MM.1S (cell line): ENCODE measurements at regions not wholly inside any gene's neighbourhood (a gene's known extent, or its start where the extent isn't known, plus 50 kb on each side); places are given as distances from the start of the nearest gene placed in this dataset.
"Not testable (repeated sequence)": the region's sequence is repeated elsewhere in the genome, so short reads cannot be mapped to it uniquely, and the experiment has no call there.

Source experiments
- DNase-seq: peaks from one replicate; pipeline ENCODE4 v3.0.0-alpha.2; 2015
- H2AFZ ChIP-seq: fragments of 300-600 bp; sonication (generic); 2 replicates; pipeline ENCODE4 v1.6.0; 2016; ENCODE audit warnings: antibody characterized with exemption, low read length
- H3F3A ChIP-seq: fragments of 300-600 bp; sonication (generic); 2 replicates; pipeline ENCODE4 v1.6.1; 2016; ENCODE audit warnings: mild to moderate bottlenecking, antibody characterized with exemption, low read length, moderate library complexity, mixed read lengths; ENCODE audit not compliant: insufficient read depth
- H3K27ac ChIP-seq: fragments of 300-600 bp; sonication (generic); 2 replicates; pipeline ENCODE4 v1.5.1; 2016; ENCODE audit warnings: mild to moderate bottlenecking, low read length
- H3K27me3 ChIP-seq: fragments of 300-600 bp; sonication (generic); replicated peaks from 2 replicates; pipeline ENCODE4 v1.6.0; 2016; ENCODE audit warnings: low read length; ENCODE audit not compliant: insufficient read depth
- H3K36me3 ChIP-seq: fragments of 300-600 bp; sonication (generic); replicated peaks from 2 replicates; pipeline ENCODE4 v1.6.1; 2016; ENCODE audit warnings: mild to moderate bottlenecking, low read length, mixed read lengths; ENCODE audit not compliant: insufficient read depth
- H3K4me1 ChIP-seq: fragments of 300-600 bp; sonication (generic); 2 replicates; pipeline ENCODE4 v1.6.1; 2016; ENCODE audit warnings: low read length, mixed read lengths
- H3K4me2 ChIP-seq: fragments of 300-600 bp; sonication (generic); 2 replicates; pipeline ENCODE4 v1.6.0; 2016; ENCODE audit warnings: low read depth, low read length
- H3K4me3 ChIP-seq: fragments of 300-600 bp; sonication (generic); 2 replicates; pipeline ENCODE4 v1.5.1; 2016; ENCODE audit warnings: low read length, mixed read lengths
- H3K79me2 ChIP-seq: fragments of 300-600 bp; sonication (generic); 2 replicates; pipeline ENCODE4 v1.6.1; 2016; ENCODE audit warnings: mixed run types, low read length, mixed read lengths
- H3K9ac ChIP-seq: fragments of 300-600 bp; sonication (generic); 2 replicates; pipeline ENCODE4 v1.6.1; 2016; ENCODE audit warnings: low read length, mixed read lengths
- H3K9me2 ChIP-seq: fragments of 300-600 bp; sonication (generic); replicated peaks from 2 replicates; pipeline ENCODE4 v1.6.1; 2016; ENCODE audit warnings: mild to moderate bottlenecking, low read length, mixed read lengths; ENCODE audit not compliant: insufficient read depth
- H3K9me3 ChIP-seq: fragments of 300-600 bp; sonication (generic); replicated peaks from 2 replicates; pipeline ENCODE4 v1.6.1; 2016; ENCODE audit warnings: mild to moderate bottlenecking, low read length, mixed read lengths; ENCODE audit not compliant: insufficient read depth
- H4K20me1 ChIP-seq: fragments of 300-600 bp; sonication (generic); 2 replicates; pipeline ENCODE4 v1.6.1; 2016; ENCODE audit warnings: mild to moderate bottlenecking, low read length, moderate library complexity, mixed read lengths; ENCODE audit not compliant: insufficient read depth
- CTCF ChIP-seq: fragments of 300-600 bp; sonication (generic); IDR thresholded peaks from 2 replicates; pipeline ENCODE4 v1.5.1; 2016; ENCODE audit warnings: antibody characterized with exemption, low read length, mixed read lengths
- EZH2 ChIP-seq: fragments of 300-600 bp; sonication (generic); optimal IDR thresholded peaks from 2 replicates; pipeline ENCODE3; 2017; ENCODE audit warnings: low read depth, mild to moderate bottlenecking, antibody characterized with exemption, low read length, mixed read lengths
- EZH2phosphoT487 ChIP-seq: fragments of 300-600 bp; sonication (generic); IDR thresholded peaks from 2 replicates; pipeline ENCODE4 v1.6.1; 2018; ENCODE audit warnings: antibody characterized with exemption, low read length

DNA sequence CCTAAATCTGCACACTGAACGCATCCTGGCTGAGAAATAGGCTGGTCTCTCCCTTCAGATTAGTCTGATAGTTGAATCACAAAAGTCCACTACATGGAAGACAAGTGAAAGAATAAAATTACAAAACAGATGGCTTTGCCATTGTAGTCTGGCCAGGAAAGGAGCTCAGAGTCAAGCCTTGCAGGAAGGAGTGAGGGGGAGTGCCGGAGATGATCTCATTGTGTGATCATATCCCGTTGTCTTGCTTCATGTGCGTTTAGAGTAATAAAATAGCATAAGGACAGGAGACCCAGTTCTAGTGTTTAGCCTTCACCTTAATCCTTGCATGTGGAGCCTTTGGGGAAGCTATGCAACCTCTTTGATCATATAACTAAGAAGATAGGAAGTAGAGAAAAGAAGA, 666.7 kb upstream of the RAG2 start:
- Histone ChIP-seq H2AFZ (no peak overlapping the region), H3K27me3 (no peaks in the 10 kb centered on the region), H3K9me2 (no peaks in the 10 kb centered on the region), H3K4me3 (no peak overlapping the region), H3K9me3 (no peaks in the 10 kb centered on the region), H4K20me1 (no peaks in the 10 kb centered on the region), H3K36me3 (no peaks in the 10 kb centered on the region), H3K4me1 (no peaks in the 10 kb centered on the region), H3K9ac (no peak overlapping the region), H3K27ac (no peak overlapping the region), H3K79me2 (no peaks in the 10 kb centered on the region), H3F3A (no peaks in the 10 kb centered on the region), H3K4me2 (no peak overlapping the region)
- no peak for TF ChIP-seq EZH2
- DNase-seq: no peak

GRCh38 chr11:37264060-37264459, 666.0 kb upstream of the RAG2 start:
- no peaks in the 10 kb centered on the region for H3K9me3 ChIP-seq

GRCh38 chr11:37263467-37263866, 665.4 kb upstream of the RAG2 start:
- H2AFZ ChIP-seq, H3K27me3 ChIP-seq, H3K4me2 ChIP-seq, H4K20me1 ChIP-seq, H3K79me2 ChIP-seq, H3K4me3 ChIP-seq, DNase-seq, H3K36me3 ChIP-seq, H3F3A ChIP-seq, H3K4me1 ChIP-seq, H3K9me2 ChIP-seq, H3K9me3 ChIP-seq, H3K27ac ChIP-seq, H3K9ac ChIP-seq: not testable (repeated sequence)

More at GRCh38 chr11:37264060-37264459, 666.0 kb upstream of the RAG2 start:
- Histone ChIP-seq H4K20me1 (no peaks in the 10 kb centered on the region), H2AFZ (no peak overlapping the region), H3K36me3 (no peaks in the 10 kb centered on the region), H3K27ac (no peak overlapping the region), H3F3A (no peaks in the 10 kb centered on the region), H3K9me2 (no peaks in the 10 kb centered on the region), H3K9ac (no peak overlapping the region), H3K4me2 (no peak overlapping the region), H3K4me1 (no peaks in the 10 kb centered on the region), H3K79me2 (no peaks in the 10 kb centered on the region), H3K27me3 (no peaks in the 10 kb centered on the region), H3K4me3 (no peak overlapping the region)
- TF ChIP-seq EZH2phosphoT487 (no peak), EZH2 (no peak), CTCF (no peak)
- no peak for DNase-seq

DNA sequence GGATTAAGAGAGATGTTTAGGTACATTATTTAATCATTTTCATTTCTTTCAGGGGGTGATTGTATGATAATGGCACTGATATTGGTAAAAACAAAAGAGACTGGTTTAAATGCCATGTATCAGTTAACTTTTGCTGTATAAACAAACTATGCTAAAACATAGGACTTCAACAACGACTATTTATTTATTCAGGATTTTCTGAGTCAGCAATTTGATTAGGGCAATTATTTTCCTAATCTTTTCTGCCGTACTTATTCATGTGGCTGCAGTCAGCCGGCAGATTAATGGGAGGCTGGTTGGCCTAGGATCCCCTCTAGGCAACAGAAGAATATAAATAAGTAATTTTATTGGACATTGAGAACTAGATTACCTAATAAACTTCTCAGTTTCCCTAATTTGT, 661.7 kb upstream of the RAG2 start:
- no peaks in the 10 kb centered on the region for H3K36me3 ChIP-seq
- DNase-seq: no peak
- H3K9ac ChIP-seq: no peak overlapping the region
- no peak overlapping the region for H3K4me2 ChIP-seq
- H3K4me3 ChIP-seq: no peak overlapping the region
- no peak overlapping the region for H2AFZ ChIP-seq
- no peaks in the 10 kb centered on the region for H3K9me2 ChIP-seq
- no peak overlapping the region for H3K27ac ChIP-seq
- H4K20me1 ChIP-seq: no peaks in the 10 kb centered on the region
- no peaks in the 10 kb centered on the region for H3F3A ChIP-seq
- H3K4me1 ChIP-seq: no peaks in the 10 kb centered on the region
- no peaks in the 10 kb centered on the region for H3K9me3 ChIP-seq
- no peaks in the 10 kb centered on the region for H3K79me2 ChIP-seq
- no peaks in the 10 kb centered on the region for H3K27me3 ChIP-seq
- no peak for TF ChIP-seq CTCF
- TF ChIP-seq EZH2phosphoT487: no peak
- no peak for TF ChIP-seq EZH2
